ENCODE measurements at regions not wholly inside any gene's neighbourhood (a gene's known extent, or its start where the extent isn't known, plus 50 kb on each side); places are given as distances from the start of the nearest gene placed in this dataset.

DNA sequence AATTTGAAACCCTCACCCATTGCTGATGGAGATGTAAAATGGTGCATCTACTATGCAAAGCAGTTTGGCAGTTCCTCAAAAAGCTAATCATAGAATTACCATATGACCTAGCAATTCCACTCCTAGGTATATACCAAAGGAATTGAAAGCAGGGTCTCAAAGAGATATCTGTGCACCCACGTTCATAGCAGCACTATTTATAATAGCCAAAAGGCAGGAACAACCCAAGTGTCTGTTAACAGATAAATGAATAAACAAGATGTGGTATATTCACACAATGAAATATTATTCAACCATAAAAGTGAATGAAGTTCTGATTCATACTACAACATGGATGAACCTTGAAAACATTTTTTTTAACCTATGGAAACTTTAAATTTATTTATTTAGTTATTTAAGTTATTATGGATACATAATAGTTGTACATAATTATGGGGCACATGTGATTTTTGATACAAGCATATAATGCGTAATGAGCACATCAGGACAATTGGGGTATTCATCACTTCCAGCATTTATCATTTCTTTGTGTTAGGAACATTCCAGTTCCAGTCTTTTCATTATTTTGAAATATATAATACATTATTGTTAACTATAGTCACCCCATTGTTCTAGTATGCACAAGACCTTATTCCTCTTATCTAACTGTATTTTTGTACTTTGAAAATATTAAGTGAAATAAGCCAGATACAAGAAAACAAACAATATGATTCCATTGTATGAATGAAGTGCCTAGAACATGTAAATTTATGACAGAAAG is 205.6 kb upstream of the CNKSR2 start:
- TF ChIP-seq, protein P1, sequence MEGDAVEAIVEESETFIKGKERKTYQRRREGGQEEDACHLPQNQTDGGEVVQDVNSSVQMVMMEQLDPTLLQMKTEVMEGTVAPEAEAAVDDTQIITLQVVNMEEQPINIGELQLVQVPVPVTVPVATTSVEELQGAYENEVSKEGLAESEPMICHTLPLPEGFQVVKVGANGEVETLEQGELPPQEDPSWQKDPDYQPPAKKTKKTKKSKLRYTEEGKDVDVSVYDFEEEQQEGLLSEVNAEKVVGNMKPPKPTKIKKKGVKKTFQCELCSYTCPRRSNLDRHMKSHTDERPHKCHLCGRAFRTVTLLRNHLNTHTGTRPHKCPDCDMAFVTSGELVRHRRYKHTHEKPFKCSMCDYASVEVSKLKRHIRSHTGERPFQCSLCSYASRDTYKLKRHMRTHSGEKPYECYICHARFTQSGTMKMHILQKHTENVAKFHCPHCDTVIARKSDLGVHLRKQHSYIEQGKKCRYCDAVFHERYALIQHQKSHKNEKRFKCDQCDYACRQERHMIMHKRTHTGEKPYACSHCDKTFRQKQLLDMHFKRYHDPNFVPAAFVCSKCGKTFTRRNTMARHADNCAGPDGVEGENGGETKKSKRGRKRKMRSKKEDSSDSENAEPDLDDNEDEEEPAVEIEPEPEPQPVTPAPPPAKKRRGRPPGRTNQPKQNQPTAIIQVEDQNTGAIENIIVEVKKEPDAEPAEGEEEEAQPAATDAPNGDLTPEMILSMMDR (IDR thresholded peaks at IDR 0.05) = no peak
- no peak for TF ChIP-seq POLR2A (IDR thresholded peaks at IDR 0.05)

All from ovary (tissue), 3 donors.